Panc1 (cell line): ENCODE measurements at regions not wholly inside any gene's neighbourhood (a gene's known extent, or its start where the extent isn't known, plus 50 kb on each side); places are given as distances from the start of the nearest gene placed in this dataset.

Experiments used
- ATAC-seq: fragments of 200-7000 bp; cut with Tn5 transposase; 2 replicates; pipeline ENCODE4 v1.9.1; 2020; ENCODE audit warnings: mild to moderate bottlenecking, moderate library complexity
- BruUV-seq: library from RNA; stranded (reverse); fragments of 400-500 nt; replicated peaks from 2 replicates; lab custom pipeline; 2021; lab: Mats Ljungman, UMichigan
- CTCF ChIA-PET: fragments of 300-600 bp; sonication (Branson Sonifier 250); formaldehyde crosslinking; loops from one replicate; lab custom pipeline; 2022; ENCODE audit warnings: antibody characterized with exemption; lab: Charles Lee
- POLR2A ChIA-PET: fragments of 300-600 bp; sonication (Branson Sonifier 250); formaldehyde crosslinking; loops from one replicate; lab custom pipeline; 2022; ENCODE audit warnings: antibody characterized with exemption; lab: Charles Lee
- DNase-seq: peaks from one replicate; pipeline ENCODE4 v3.0.0-alpha.2; 2010; ENCODE audit warnings: low read depth, low spot score
- H3K27ac ChIP-seq: 2 replicates; pipeline ENCODE4 v1.5.1; 2011; ENCODE audit warnings: mild to moderate bottlenecking, low read length, inconsistent platforms
- H3K27me3 ChIP-seq: fragments of 200-500 bp; sonication (Bioruptor generic); 2 replicates; pipeline ENCODE4 v1.6.0; 2014; ENCODE audit warnings: low read length, inconsistent platforms; ENCODE audit not compliant: control insufficient read depth, insufficient read depth
- H3K36me3 ChIP-seq: fragments of 200-500 bp; sonication (Bioruptor generic); 2 replicates; pipeline ENCODE4 v1.5.1; 2014; ENCODE audit warnings: inconsistent platforms, mild to moderate bottlenecking, low read length, moderate library complexity; ENCODE audit not compliant: control insufficient read depth, insufficient read depth
- H3K4me1 ChIP-seq: 2 replicates; pipeline ENCODE4 v1.5.1; 2011; ENCODE audit warnings: inconsistent platforms, mild to moderate bottlenecking, low read length, moderate library complexity; ENCODE audit not compliant: control insufficient read depth, insufficient read depth
- H3K4me3 ChIP-seq, 2 experiments: 2 replicates each; pipeline ENCODE4 v1.5.1; 2011 to 2012; ENCODE audit warnings: low read depth in 2 of 2, low read length in 2 of 2, mild to moderate bottlenecking in 2 of 2, inconsistent platforms in 1 of 2, moderate library complexity in 1 of 2
- H3K9me3 ChIP-seq: fragments of 200-500 bp; sonication (Bioruptor generic); 2 replicates; pipeline ENCODE4 v1.5.1; 2014; ENCODE audit warnings: low read depth, mild to moderate bottlenecking, inconsistent platforms, low read length, moderate library complexity; ENCODE audit not compliant: control insufficient read depth, insufficient read depth
- POLR2AphosphoS5 ChIP-seq: IDR thresholded peaks from 2 replicates; pipeline ENCODE4 v1.6.1; 2012; ENCODE audit warnings: mild to moderate bottlenecking, low read depth, low read length, moderate library complexity
- REST ChIP-seq, 2 experiments: IDR thresholded peaks; 2 replicates each; pipeline ENCODE4 v1.6.1; 2011 to 2012; ENCODE audit warnings: low read depth in 2 of 2, control low read depth in 1 of 2, low read length in 1 of 2, mild to moderate bottlenecking in 1 of 2, moderate library complexity in 1 of 2; ENCODE audit not compliant: insufficient read depth in 1 of 2
- SIN3A ChIP-seq: IDR thresholded peaks from 2 replicates; pipeline ENCODE4 v1.6.1; 2012; ENCODE audit warnings: low read depth, mild to moderate bottlenecking, low read length, moderate library complexity, borderline replicate concordance; ENCODE audit not compliant: insufficient read depth
- TCF7L2 ChIP-seq: IDR thresholded peaks from 2 replicates; pipeline ENCODE4 v1.6.1; 2011; ENCODE audit warnings: mild to moderate bottlenecking, low read depth, low read length, inconsistent platforms
- in situ Hi-C: cut with HindIII; loops from 2 replicates; pipeline ENCODE4 v1.10.0; 2016; ENCODE audit warnings: low sequenced_read_pairs, low pct_unique_long_range_greater_than_20kb
- intact Hi-C: fragments of 100-400 bp; cut with micrococcal nuclease; formaldehyde crosslinking; loops from one replicate; pipeline ENCODE4 v1.10.0; 2022; ENCODE audit not compliant: unreplicated experiment
- TF ChIP-seq, protein P1 (sequence below): fragments of 450-650 bp; IDR thresholded peaks from 2 replicates; pipeline ENCODE4 v1.5.1; 2017; ENCODE audit warnings: mild to moderate bottlenecking

DNA sequence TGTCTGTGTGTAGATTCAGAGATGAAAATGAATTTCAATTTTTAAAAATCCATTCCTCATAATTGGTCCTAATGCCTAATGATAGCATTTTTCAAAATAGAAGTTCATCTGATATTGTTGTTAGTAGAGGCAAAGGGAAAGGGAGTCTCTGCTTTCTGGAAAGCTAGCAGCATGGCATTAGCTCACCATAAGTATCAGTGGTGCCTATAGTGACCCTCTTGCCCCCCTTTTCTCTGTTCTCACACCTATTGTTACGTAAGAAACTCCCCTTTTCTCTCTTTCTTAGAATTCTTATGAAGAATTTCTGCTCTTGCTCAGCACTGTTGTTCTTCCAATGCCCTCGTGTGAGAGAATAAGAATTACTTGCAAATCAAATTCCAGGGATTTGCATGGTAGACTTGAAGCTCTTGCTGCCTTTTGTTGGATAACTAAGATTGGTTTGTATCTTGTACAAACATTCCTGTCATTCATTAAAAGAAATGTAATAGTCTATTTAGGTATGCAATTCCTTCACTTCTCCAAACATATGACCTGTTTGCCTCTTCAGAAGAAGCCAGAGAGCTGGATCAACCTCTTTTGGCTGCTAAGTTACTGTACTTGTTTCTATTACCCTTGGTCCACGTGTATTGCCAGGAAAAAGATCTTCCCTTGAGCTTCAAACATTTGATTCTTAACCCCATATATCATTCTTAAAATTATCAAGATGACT is 69.2 kb upstream of the MAGI3 start:
- Histone ChIP-seq H3K27me3 (no peaks in the 10 kb centered on the region), H3K9me3 (no peaks in the 10 kb centered on the region), H3K36me3 (no peaks in the 10 kb centered on the region), H3K4me3 (no peak overlapping the region), H3K4me1 (no peaks in the 10 kb centered on the region), H3K27ac (no peak overlapping the region)
- ChIA-PET POLR2A (no interaction called here), CTCF (no interaction called here)
- intact Hi-C loops, result no loop called here
- in situ Hi-C loops, result no loop called here
- DNase-seq (no peak), ATAC-seq (no peak)
- TF ChIP-seq REST (IDR thresholded peaks at IDR 0.05; ENCODE audit: insufficient read depth in 1 of 2, low read depth in 2 of 2, low read length in 1 of 2) (no peak), SIN3A (no peak), TCF7L2 (no peak), POLR2AphosphoS5 (no peak)
- TF ChIP-seq, protein P1, sequence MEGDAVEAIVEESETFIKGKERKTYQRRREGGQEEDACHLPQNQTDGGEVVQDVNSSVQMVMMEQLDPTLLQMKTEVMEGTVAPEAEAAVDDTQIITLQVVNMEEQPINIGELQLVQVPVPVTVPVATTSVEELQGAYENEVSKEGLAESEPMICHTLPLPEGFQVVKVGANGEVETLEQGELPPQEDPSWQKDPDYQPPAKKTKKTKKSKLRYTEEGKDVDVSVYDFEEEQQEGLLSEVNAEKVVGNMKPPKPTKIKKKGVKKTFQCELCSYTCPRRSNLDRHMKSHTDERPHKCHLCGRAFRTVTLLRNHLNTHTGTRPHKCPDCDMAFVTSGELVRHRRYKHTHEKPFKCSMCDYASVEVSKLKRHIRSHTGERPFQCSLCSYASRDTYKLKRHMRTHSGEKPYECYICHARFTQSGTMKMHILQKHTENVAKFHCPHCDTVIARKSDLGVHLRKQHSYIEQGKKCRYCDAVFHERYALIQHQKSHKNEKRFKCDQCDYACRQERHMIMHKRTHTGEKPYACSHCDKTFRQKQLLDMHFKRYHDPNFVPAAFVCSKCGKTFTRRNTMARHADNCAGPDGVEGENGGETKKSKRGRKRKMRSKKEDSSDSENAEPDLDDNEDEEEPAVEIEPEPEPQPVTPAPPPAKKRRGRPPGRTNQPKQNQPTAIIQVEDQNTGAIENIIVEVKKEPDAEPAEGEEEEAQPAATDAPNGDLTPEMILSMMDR, result no peak
- no TSS peak for BruUV-seq

DNA sequence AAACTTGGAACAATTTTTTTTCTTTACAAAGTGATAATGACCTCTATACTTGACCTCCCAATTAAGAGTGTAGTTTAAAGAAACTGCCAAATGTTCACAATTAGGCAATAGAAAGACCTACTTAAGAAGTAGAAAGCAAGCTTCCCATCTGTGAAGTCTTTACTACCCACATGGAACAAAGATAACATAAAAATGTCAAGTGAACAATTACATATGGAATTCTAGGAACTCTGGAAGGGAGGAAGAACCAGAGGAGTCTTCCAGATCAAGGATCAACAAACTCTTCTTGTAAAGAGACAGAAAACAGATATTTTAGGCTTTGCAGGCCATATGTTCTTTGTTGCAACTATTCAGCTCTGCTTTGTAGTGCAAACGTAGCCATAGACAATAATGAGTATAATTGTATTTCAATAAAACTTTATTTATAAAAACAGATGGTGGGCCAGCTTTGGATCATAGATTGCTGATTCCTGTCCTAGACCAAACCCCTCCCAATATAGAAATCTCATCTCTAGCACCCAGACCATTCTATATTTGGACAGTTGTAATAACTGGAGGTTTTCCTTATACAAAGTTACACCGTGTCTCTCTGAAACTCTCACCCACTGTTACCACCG is 68.4 kb upstream of the MAGI3 start:
- Histone ChIP-seq H3K27ac (no peak overlapping the region), H3K36me3 (no peaks in the 10 kb centered on the region), H3K27me3 (no peaks in the 10 kb centered on the region), H3K4me3 (no peak overlapping the region), H3K4me1 (no peaks in the 10 kb centered on the region), H3K9me3 (no peaks in the 10 kb centered on the region)
- in situ Hi-C loops, result no loop called here
- no TSS peak for BruUV-seq
- ATAC-seq, result no peak
- no peak for DNase-seq
- TF ChIP-seq, protein P1, result no peak
- TF ChIP-seq TCF7L2 (no peak), REST (IDR thresholded peaks at IDR 0.05; ENCODE audit: insufficient read depth in 1 of 2, low read depth in 2 of 2, low read length in 1 of 2) (no peak), POLR2AphosphoS5 (no peak), SIN3A (no peak)
- CTCF ChIA-PET, result no interaction called here
- intact Hi-C loops, result no loop called here
- POLR2A ChIA-PET, result no interaction called here
